Aorta (tissue), 5 donors: ENCODE measurements at regions not wholly inside any gene's neighbourhood (a gene's known extent, or its start where the extent isn't known, plus 50 kb on each side); places are given as distances from the start of the nearest gene placed in this dataset.

Experiments
- ATAC-seq: fragments of 200-7000 bp; cut with Tn5 transposase; one replicate; pipeline ENCODE4 v1.9.1; 2022; ENCODE audit warnings: moderate library complexity; ENCODE audit not compliant: low FRiP score
- DNase-seq, 2 donors: peaks; one replicate each; pipeline ENCODE4 v3.0.0-alpha.2; 2020
- H3K27ac ChIP-seq, 2 donors: one replicate each; pipeline ENCODE4 v1.5.1; 2013; ENCODE audit warnings: low read length in 2 of 2, mild to moderate bottlenecking in 2 of 2, moderate library complexity in 2 of 2, control low read depth in 1 of 2, inconsistent platforms in 1 of 2, low read depth in 1 of 2
- H3K27me3 ChIP-seq, 2 donors: one replicate each; pipeline ENCODE4 v1.6.1; 2013; ENCODE audit warnings: control low read depth in 1 of 2, low read length in 1 of 2, mild to moderate bottlenecking in 1 of 2, moderate library complexity in 1 of 2; ENCODE audit not compliant: insufficient read depth in 2 of 2, control insufficient read depth in 1 of 2
- H3K36me3 ChIP-seq, 2 donors: one replicate each; pipeline ENCODE4 v1.6.1; 2013; ENCODE audit warnings: control low read depth in 1 of 2, low read length in 1 of 2, mild to moderate bottlenecking in 1 of 2; ENCODE audit not compliant: insufficient read depth in 2 of 2, control insufficient read depth in 1 of 2
- H3K4me1 ChIP-seq, 2 donors: one replicate each; pipeline ENCODE4 v1.6.1; 2013; ENCODE audit warnings: low read length in 2 of 2, control low read depth in 1 of 2, mild to moderate bottlenecking in 1 of 2, moderate library complexity in 1 of 2; ENCODE audit not compliant: insufficient read depth in 2 of 2, control insufficient read depth in 1 of 2
- H3K4me3 ChIP-seq, 2 donors: one replicate each; pipeline ENCODE4 v1.5.1; 2013; ENCODE audit warnings: low read length in 2 of 2, control low read depth in 1 of 2, mild to moderate bottlenecking in 1 of 2
- H3K9me3 ChIP-seq: one replicate; pipeline ENCODE4 v1.6.1; 2013; ENCODE audit warnings: mild to moderate bottlenecking, low read length; ENCODE audit not compliant: control insufficient read depth
- WGBS, 2 donors: extraction: QIAGEN DNeasy Blood & Tissue Kit; methylation state at CpG; one replicate each; pipeline ENCODE4 v1.1.7; 2013; 5-methylcytosine and 5-hydroxymethylcytosine counted together
- intact Hi-C, 2 donors: fragments of 100-400 bp; cut with DNase I; formaldehyde crosslinking; loops; one replicate each; pipeline versions ENCODE4 v1.14.2 to v1.15.0; 2022
- donor health status: healthy with polysubstance abuse.
- donor health status: Bipolar disorder and iron deficiency.
- donor health status: DM: no; HTN: no; CAD: no.
- donor health status: DM: no; HTN: no; CAD: no.
- donor health status: DM: yes; HTN: yes; CAD: no.

DNA sequence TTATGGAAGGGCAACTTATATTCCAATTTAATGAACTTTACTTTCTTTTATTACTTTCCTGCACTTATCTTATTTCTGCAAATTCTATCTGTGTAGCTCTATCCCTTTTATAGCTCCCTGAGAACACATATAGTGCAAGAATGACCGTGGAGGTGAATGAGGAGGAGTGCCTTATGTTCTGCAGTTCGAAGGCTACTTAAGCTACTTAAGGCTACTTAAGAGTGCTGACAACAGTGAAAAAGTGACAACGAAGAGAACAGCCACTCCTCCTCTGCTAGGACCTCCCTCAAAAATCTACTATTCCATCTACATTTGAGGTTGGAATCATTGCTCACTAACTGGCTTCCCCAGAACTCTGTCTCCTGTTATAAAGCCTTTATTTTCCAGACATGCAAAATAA is 1365.7 kb upstream of the C9orf72 start:
- Histone ChIP-seq H3K36me3 (no peaks in the 10 kb centered on the region), H3K27me3 (no peaks in the 10 kb centered on the region), H3K4me1 (no peaks in the 10 kb centered on the region), H3K9me3 (no peaks in the 10 kb centered on the region), H3K4me3 (no peak overlapping the region), H3K27ac (no peak overlapping the region)
- ATAC-seq = no peak
- WGBS, 2 donors = 32 to 37% methylated on average over 3 of the region's 3 CpGs
- DNase-seq = no peak
- intact Hi-C loops = no loop called here

DNA sequence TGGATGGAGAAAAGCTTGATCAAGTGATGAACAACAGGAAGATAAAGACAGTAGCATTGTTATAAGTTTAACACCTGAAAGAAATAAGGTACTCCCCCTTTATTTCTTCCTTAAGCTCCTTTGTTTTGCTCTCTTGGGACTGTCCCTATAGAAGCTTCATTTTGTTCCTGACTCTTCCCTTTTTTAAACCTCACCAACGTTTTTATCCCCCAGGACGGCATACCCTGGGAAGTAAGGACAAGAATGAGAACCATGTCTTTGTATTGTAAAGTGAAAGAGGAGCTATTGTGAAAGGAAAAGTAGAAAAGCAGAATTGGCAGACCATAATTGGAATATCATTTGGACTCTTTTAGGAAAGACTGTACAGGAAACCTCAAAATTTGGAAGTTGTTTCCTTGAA is 1368.6 kb upstream of the C9orf72 start:
- intact Hi-C loops = no loop called here
- WGBS, 2 donors = 12 to 14% methylated on average over 2 of the region's 2 CpGs
- no peak for ATAC-seq

DNA sequence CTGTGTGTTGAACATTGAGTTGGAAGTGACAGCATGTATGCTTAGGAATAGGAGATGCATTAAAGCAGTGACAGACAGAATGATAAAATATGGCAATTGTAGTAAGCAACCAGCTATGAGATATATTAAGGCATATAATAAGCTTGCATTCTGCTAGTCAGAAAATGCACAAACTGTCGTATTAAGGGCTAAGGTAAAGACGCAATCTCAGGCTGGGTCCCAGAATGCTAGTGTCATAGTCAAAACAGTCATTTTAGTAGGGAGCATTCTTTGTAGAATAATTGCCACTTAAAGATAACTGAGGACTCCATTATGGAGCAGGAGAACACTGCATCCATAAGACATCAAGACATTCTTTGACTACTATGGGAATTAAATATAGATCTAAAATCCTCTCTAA is 1369.7 kb upstream of the C9orf72 start:
- DNase-seq (no peak), ATAC-seq (no peak)
- H3K4me3 ChIP-seq = no peak overlapping the region
- H3K27me3 ChIP-seq = no peaks in the 10 kb centered on the region
- 87 to 96% methylated on average over 2 of the region's 2 CpGs for WGBS, 2 donors
- H3K27ac ChIP-seq = no peak overlapping the region
- no peaks in the 10 kb centered on the region for H3K4me1 ChIP-seq
- no peaks in the 10 kb centered on the region for H3K9me3 ChIP-seq
- H3K36me3 ChIP-seq = no peaks in the 10 kb centered on the region
- intact Hi-C loops = no loop called here

More for the DNA sequence above, 1368.6 kb upstream of the C9orf72 start:
- Histone ChIP-seq H3K9me3 (no peaks in the 10 kb centered on the region), H3K27me3 (no peaks in the 10 kb centered on the region), H3K4me3 (no peak overlapping the region), H3K36me3 (no peaks in the 10 kb centered on the region), H3K27ac (no peak overlapping the region), H3K4me1 (no peaks in the 10 kb centered on the region)
- DNase-seq = no peak

DNA sequence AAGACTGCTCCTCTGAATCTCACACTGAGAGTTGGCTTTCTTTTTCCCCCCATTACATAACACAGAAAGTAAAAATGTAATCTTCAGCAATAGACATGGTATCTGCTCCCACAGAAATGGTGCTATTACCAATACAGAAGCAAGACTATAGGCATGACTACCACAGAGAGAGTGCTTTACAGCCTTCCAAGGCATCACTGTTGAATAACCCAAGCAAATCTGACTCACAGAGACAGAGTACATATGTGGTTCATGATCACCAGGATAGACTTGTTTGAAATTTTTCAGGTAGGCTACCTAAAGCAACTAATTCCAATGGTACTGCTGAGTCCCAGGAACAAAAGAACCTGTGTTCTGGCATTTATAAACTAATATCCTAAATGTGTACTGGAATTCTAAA is 1373.4 kb upstream of the C9orf72 start:
- H3K9me3 ChIP-seq = no peaks in the 10 kb centered on the region
- intact Hi-C loops = no loop called here
- no peak overlapping the region for H3K4me3 ChIP-seq
- H3K36me3 ChIP-seq = no peaks in the 10 kb centered on the region
- ATAC-seq (no peak), DNase-seq (no peak)
- H3K27ac ChIP-seq = no peak overlapping the region
- H3K4me1 ChIP-seq = no peaks in the 10 kb centered on the region
- no peaks in the 10 kb centered on the region for H3K27me3 ChIP-seq

DNA sequence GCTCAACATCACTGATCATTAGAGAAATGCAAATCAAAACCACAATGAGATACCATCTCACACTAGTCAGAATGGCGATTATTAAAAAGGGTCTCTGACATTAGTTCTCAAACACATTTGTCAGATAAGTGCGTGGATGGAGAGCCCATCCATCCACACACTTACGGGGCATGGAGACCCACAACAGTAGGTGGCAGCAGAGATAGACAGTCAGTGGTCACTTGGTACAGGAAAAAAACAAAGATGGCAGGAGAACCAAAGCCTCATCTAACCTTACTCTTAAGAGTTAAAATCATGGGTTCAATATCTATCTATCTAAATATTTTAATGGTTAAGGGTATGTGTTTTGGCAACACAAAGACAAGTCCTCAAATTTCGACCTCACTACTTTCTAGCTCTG is 1378.7 kb upstream of the C9orf72 start:
- no peaks in the 10 kb centered on the region for H3K4me1 ChIP-seq
- no peaks in the 10 kb centered on the region for H3K36me3 ChIP-seq
- no peaks in the 10 kb centered on the region for H3K27me3 ChIP-seq
- H3K4me3 ChIP-seq = no peak overlapping the region
- H3K27ac ChIP-seq = no peak overlapping the region
- intact Hi-C loops = no loop called here
- peaks cover 1% of the 10 kb centered on the region for H3K9me3 ChIP-seq
- WGBS, 2 donors = 72 to 73% methylated on average over 4 of the region's 4 CpGs
- no peak for ATAC-seq
- no peak for DNase-seq

DNA sequence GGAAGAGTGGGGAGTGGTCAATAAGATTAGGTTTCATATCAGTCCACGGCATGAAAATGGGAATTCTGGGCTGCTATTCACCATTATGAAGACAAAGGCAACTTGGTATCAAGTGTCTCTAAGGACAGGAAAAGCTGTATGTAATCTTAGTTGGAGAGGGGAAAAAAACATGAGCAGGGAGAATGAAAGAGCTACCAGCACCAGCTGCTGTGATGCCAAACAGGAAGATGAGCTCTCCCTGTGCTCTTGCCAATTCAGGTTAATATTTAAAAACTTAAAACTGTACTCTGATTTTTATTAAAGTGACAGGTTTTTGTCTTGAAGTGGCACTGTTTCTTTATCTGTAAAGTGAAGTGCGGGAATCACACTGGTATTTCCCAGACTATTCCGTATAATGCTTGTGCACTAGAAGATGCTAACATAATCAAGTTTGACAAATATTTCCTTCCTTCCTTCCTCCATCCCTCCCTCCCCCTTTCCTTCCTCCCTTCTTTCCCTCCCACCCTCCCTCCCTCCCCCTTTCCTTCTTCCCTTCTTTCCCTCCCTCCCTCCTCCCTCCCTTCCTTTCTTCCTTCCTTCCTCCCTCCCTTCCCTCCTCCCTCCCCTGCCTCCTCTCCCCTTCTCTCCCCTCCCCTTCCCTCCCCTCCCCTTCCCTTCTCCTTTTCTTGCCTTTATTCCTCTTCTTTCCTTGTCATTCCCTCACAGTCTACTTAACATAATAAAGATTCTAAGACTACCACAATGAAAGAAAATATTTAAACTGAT is 1383.0 kb upstream of the C9orf72 start:
- peaks cover 1% of the 10 kb centered on the region for H3K9me3 ChIP-seq
- no peaks in the 10 kb centered on the region for H3K36me3 ChIP-seq
- H3K4me1 ChIP-seq = no peaks in the 10 kb centered on the region
- WGBS, 2 donors = 60 to 62% methylated on average over 3 of the region's 3 CpGs
- H3K27ac ChIP-seq = no peak overlapping the region
- intact Hi-C loops = no loop called here
- H3K4me3 ChIP-seq = no peak overlapping the region
- peaks cover 0 to 2% of the 10 kb centered on the region in 2 donors for H3K27me3 ChIP-seq
- DNase-seq (no peak), ATAC-seq (no peak)

DNA sequence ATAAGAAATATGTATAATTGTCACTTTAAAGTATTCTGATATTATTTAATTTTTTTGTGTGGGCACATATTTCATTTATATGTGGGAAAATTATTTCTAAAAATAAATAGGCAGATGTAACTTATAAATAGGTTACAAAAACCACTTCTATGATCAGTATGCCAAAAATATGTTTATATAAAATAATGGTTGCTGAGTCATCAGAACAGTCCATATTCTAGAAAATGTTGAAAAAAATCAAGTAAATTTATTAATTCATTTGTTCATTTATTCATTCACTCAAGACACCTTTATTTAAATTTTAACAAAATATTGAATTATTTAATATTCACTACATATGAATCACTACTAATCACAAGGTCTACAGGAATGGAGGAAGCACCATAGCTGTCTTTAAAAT is 1387.3 kb upstream of the C9orf72 start:
- no peaks in the 10 kb centered on the region for H3K36me3 ChIP-seq
- peaks cover 0 to 2% of the 10 kb centered on the region in 2 donors for H3K27me3 ChIP-seq
- DNase-seq = no peak
- intact Hi-C loops = no loop called here
- H3K27ac ChIP-seq = no peak overlapping the region
- H3K9me3 ChIP-seq = no peaks in the 10 kb centered on the region
- no peak overlapping the region for H3K4me3 ChIP-seq
- H3K4me1 ChIP-seq = no peaks in the 10 kb centered on the region
- ATAC-seq = no peak

DNA sequence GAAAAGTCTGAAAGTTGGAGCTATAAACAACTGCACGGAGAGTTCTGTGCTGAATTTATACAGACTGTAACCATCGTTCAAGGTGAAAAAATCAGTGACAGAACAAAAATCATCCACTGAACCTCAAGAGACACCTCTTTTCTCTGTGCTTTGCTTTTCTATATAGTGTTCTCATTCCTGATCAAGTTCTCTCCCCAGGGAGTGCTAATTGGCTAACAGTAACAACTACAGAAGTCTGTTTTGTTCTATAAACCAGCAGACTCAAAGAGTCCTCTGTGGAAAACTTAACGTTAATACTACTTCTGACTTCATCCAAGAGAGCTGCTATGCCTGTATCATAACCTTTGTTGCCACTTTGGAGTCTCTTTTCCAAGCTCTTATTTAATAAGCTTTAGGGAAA is 1388.3 kb upstream of the C9orf72 start:
- no peaks in the 10 kb centered on the region for H3K9me3 ChIP-seq
- intact Hi-C loops = no loop called here
- peaks cover 0 to 2% of the 10 kb centered on the region in 2 donors for H3K27me3 ChIP-seq
- H3K27ac ChIP-seq = no peak overlapping the region
- ATAC-seq (no peak), DNase-seq (no peak)
- 55 to 59% methylated on average over 3 of the region's 3 CpGs for WGBS, 2 donors
- no peak overlapping the region for H3K4me3 ChIP-seq
- no peaks in the 10 kb centered on the region for H3K36me3 ChIP-seq
- no peaks in the 10 kb centered on the region for H3K4me1 ChIP-seq

DNA sequence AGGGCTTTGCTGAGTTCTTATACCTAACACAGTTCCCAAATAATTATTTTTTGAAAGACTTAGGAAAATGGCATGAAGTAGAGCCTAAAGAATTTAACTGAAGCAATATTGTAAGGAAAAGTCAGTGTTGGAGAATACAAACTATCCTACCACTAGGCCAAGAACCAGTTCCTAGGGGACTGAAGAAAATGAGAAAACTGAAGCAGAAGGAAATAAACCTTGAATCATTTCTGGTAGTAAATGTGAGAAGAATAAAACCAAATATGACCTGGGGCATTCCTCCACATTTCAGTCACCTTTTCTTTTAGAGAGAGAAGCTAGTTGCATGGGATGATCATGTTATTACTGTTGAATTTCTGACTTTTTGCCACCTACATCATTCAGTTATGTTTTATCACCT is 1393.9 kb upstream of the C9orf72 start:
- intact Hi-C loops = no loop called here
- no peak for DNase-seq
- Histone ChIP-seq H3K4me1 (no peaks in the 10 kb centered on the region), H3K36me3 (no peaks in the 10 kb centered on the region), H3K27me3 (no peaks in the 10 kb centered on the region), H3K4me3 (no peak overlapping the region), H3K9me3 (no peaks in the 10 kb centered on the region), H3K27ac (no peak overlapping the region)
- no peak for ATAC-seq
